Fibroblast of gingiva (primary cell): ENCODE measurements at regions not wholly inside any gene's neighbourhood (a gene's known extent, or its start where the extent isn't known, plus 50 kb on each side); places are given as distances from the start of the nearest gene placed in this dataset.
"Not testable (repeated sequence)": the region's sequence is repeated elsewhere in the genome, so short reads cannot be mapped to it uniquely, and the experiment has no call there.

Experiments used
- DNase-seq: peaks from one replicate; pipeline ENCODE4 v3.0.0-alpha.2; 2011; ENCODE audit warnings: low read depth

DNA sequence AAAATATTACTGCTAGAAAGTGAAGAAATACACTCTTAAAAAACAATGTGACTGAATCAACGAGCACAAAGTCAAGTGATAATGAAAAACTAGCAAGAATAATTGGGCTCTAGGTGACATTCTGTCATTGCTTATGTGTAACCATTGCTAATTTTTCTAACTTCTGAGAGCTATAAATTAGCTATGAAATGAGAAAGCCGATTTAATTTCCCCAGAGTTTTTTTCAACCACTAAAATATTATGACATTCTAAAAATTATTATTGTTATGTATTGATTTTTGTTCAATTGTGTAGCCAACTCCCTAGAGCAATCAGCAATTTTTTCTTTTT is 458.6 kb upstream of the ATXN8OS start:
- no peak for DNase-seq

DNA sequence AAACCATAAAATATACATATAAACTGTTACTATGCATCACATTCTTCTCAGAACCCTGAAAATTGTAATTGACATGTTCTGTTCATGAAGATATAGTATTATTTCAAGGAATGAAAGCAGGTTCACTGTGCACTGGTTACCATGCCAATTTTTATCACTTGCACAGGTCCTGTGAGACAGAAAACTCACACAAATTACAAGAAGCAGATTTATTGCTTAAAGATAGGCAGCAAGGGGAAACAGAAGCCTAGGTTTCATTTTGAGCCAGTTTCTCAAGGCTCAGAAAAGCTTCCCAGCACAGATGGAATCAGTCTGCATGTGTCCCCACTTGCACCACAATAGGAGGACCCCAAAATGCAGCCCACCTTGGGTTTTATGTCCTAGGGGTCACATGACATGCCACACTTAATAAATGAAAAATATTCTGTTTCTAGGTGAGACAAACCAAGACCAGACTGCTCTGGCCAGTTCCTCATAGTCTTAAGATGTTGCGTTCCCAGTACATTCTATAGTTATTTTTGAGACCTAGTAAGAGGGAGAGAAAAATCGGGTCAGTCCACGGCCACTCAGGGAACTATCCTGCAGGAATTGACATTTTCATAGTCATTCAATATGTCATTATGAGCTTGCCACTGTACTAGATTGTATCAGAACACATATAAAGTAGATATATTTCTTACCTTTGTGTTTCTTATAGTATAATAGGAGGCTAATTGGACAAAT is 459.1 kb upstream of the ATXN8OS start:
- no peak for DNase-seq

DNA sequence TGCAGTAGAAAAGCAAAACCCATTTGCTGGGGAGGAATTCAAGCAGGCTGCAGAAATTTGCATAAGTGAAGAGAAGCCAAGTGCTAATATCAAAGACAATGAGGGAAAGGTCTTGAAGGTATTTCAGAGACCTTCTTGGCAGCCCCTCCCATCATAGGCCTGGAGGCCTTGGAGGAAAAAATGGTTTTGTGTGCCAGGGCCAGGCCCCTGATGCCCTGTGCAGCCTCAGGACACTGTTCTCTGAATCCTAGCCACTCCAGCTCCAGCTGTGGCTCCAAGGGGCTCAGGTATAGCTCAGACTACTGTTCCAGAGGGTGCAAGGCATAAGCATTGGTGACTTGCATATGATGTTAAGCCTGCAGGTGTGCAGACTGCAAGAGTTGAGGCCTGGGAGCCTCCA is 463.2 kb upstream of the ATXN8OS start:
- no peak for DNase-seq

DNA sequence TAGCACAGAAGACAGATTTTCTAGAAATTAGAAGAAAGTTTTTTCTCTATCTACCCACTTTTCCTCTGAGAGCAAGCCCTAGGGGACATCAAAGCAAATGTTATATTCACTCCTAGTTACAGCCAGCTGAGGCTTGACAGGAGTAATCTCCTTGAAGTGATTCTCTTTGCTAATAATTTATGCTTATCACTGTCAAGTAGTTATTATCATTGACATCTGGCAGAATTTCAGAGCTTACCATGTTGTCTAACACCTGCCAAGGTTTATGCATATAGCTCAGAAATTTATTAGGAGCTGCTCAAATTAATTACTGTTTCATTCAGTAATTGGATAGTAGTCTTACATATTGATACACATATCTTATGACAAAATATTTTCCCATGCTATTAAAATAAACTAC is 465.9 kb upstream of the ATXN8OS start:
- DNase-seq, result no peak

GRCh38 chr13:69633044-69633443 is 474.6 kb upstream of the ATXN8OS start:
- DNase-seq, result no peak

- no peak for DNase-seq
These were observed 483.7 kb upstream of the ATXN8OS start for GRCh38 chr13:69623973-69624372.

DNA sequence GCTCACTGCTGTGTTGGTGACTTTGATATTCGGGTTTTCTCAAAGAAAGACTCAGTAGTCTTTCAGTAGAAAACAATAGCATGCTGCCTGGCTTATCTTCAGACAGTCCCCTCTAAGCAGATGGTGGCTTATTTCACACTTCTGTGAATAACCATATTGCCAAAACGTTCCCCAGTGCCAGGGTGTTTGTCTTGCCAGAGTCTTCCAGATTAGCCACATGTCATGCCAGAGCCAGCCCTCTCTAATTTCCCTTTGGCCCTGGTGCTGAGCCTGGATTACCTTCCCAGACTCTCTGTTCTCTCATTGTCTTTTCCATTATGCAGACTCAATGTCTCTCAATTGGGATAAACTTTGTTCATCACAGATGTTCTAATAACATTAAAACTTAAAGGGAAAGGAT is 488.0 kb upstream of the ATXN8OS start:
- DNase-seq, result no peak

- no peak for DNase-seq
These were observed 488.8 kb upstream of the ATXN8OS start for GRCh38 chr13:69618838-69619237.

DNA sequence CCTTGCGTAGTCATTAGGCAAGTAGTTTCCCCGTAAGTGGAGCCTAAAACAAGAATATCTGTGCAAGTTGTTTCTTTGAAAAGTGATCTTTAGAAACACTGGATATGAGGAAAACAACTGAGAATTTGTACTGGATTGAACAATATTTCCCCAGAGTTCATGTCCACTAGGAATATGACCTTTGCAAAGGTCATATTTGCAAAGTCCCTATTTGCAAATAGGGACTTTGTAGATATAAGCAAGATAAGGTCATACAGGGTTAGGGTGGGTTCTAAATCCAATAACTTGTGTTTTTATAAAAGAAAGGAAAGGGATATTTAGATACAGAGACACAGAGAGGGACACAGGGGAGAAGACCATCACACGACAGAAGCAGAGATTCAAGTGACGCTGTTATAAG is 489.2 kb upstream of the ATXN8OS start:
- DNase-seq, result no peak

DNA sequence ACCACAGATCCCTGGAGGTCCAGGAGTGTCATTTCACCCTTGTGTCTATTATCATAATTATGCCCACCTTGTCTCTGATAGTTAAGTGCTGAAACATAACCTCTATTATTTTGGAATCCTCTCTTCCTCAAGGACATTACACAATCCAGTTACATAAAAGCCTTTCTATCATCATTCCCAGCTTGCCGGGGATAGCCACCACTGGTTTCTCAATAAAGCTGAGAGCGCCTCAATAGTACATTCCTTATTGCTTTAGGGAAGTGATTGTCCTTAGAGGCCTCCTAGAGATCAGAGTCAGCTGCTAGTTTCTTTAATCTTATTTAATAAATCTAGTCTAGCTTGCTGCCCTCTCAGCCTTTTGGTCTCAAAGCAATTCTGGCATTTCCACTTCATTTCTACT is 490.0 kb upstream of the ATXN8OS start:
- no peak for DNase-seq

DNA sequence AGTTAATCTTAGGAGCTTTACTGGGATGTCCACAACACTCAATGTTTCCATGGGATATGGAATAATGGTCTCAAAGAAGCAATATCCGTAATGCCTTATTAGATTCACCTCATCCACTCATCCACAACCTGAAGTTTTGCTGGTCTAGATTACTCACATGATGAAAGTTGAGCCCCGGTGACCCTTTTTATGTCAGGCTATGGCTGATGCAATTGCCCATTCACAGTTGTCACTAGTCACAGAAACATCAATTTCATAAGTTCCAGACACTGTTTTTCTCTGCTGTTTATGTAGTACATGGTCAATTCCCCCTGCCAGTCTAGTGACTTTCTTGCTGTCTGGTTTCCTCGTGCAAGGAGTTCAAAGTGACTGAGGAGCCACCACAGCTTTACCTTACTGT is 491.2 kb upstream of the ATXN8OS start:
- DNase-seq, result no peak

DNA sequence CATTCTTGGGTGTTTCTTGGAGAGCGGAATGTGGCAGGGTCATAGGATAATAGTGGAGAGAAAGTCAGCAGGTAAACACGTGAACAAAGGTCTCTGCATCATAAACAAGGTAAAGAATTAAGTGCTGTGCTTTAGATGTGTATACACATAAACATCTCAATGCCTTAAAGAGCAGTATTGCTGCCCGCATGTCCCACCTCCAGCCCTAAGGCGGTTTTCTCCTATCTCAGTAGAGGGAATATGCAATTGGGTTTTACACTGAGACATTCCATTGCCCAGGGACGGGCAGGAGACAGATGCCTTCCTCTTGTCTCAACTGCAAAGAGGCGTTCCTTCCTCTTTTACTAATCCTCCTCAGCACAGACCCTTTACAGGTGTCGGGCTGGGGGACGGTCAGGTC is 492.6 kb upstream of the ATXN8OS start:
- not testable (repeated sequence) for DNase-seq

- no peak for DNase-seq
These were observed 502.9 kb upstream of the ATXN8OS start for GRCh38 chr13:69604698-69605097.

GRCh38 chr13:69603144-69603853 is 504.3 kb upstream of the ATXN8OS start:
- DNase-seq, result no peak

GRCh38 chr13:69601661-69602060 is 506.0 kb upstream of the ATXN8OS start:
- no peak for DNase-seq

DNA sequence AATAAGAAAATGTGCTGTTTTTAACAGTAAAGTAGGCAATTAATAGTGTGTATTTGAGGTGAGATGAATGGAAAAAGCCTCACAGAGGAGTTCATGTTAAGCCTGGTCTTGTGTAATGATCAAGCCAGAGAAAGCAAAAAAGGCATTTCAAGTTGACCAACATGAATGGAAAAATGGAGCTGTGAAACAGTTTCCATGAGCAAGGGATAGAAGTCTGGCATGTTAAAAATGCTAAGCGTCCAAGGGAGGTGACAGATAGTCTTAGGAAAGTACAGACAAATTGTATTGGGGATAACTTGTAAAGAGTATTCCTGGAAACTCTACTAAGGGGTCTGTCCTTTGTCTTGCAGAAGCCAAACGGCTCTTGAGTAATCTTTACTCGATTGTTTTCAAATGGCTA is 506.8 kb upstream of the ATXN8OS start:
- no peak for DNase-seq

GRCh38 chr13:69597088-69597487 is 510.5 kb upstream of the ATXN8OS start:
- no peak for DNase-seq

GRCh38 chr13:69595181-69595580 is 512.4 kb upstream of the ATXN8OS start:
- DNase-seq, result no peak

DNA sequence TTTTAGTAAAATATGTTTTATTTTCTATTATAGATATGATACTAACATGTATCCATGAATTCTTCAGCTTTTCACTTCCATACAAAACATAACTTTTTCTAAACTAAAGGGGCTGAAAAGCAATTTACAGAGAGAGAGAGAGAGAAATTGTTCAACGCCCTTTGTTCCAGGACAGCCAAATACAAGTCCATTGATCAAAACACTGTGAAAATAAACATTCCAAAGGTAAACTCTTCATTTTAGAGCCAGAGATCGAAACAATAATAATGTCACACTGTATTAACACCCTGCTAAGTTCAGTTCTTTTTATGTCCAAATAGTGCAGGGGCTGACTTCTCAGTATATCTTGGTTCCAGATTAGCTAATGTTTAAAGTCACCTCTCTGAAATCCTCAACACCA is 516.2 kb upstream of the ATXN8OS start:
- DNase-seq, result no peak

DNA sequence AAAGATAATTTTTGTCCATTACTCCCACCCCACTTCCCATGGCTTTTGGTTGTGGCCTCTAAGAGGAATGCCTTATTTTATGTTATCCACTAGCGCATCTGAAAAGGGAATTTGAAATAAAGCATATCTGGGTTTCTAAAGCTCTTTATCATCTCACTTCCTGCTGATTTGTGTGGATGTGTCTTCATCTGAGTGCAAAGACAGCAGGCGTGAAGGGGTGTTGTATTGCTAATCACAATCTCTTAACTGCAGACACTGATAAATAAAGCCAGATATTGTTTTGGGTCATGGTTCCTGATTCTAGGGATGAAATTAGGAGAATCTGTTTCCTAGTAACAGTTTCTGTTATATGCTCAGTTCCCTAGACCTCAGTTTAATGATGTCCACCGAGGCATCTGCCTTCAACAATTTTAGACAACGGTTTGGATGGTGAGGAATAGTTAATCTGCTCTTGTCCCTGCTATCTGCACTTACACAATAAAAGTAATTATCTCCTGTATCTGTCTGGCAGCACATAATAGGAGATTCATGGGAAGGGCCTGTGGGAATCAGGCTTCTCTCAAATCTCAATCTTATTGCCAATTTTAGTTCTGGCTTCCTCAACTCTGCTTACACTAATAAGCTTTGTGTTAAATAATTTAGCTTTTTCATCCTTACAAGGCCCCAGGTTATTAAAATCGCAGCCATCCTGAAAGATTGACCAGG is 517.9 kb upstream of the ATXN8OS start:
- no peak for DNase-seq

- DNase-seq, result no peak
These were observed 522.0 kb upstream of the ATXN8OS start for GRCh38 chr13:69585656-69586055.

- DNase-seq, result no peak
These were observed 527.4 kb upstream of the ATXN8OS start for GRCh38 chr13:69580255-69580654.

DNA sequence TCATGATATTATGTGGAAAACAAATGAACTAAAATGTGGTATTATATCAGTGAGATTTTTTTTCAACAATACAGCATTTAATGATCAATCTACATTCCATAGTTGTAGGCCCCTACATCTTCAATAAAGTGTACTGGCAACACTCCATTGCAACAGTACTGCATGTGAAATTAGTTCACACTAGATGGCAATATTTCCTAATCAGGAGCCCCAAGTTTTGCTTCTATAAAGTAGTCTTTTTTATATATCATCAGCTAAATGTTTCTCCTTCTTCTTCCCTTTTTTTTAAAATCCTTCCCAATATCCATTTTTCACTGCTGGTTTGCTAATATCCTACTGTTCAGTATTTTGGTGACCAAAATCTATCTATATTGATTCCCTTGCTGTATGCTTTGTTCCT is 528.3 kb upstream of the ATXN8OS start:
- no peak for DNase-seq
